Iris pigment epithelial cell (primary cell): ENCODE measurements at regions not wholly inside any gene's neighbourhood (a gene's known extent, or its start where the extent isn't known, plus 50 kb on each side); places are given as distances from the start of the nearest gene placed in this dataset.
"Not testable (repeated sequence)": the region's sequence is repeated elsewhere in the genome, so short reads cannot be mapped to it uniquely, and the experiment has no call there.

Experiments used
- DNase-seq: peaks from one replicate; pipeline ENCODE4 v3.0.0-alpha.2; 2011; ENCODE audit warnings: low read depth

DNA sequence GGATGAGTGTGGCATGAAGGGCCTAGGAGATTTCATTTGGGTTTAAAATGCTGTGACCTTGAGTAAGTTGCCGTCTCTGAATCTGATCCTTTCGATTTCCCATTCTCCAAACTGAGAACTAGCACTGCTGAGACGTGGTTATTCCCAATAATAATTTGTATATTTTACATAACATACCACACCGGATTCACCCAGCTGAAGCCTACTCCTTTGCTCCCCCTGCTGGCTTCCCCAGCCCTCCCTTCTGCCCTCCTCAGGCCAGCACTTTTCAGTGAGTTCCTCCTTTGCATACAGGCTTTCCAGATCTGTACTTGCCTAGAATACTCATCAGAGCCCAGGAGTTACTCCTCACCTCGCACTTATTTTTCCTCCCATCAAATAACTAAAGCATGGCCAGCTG, 255.1 kb downstream of the OR4F29 start:
- DNase-seq: not testable (repeated sequence)

DNA sequence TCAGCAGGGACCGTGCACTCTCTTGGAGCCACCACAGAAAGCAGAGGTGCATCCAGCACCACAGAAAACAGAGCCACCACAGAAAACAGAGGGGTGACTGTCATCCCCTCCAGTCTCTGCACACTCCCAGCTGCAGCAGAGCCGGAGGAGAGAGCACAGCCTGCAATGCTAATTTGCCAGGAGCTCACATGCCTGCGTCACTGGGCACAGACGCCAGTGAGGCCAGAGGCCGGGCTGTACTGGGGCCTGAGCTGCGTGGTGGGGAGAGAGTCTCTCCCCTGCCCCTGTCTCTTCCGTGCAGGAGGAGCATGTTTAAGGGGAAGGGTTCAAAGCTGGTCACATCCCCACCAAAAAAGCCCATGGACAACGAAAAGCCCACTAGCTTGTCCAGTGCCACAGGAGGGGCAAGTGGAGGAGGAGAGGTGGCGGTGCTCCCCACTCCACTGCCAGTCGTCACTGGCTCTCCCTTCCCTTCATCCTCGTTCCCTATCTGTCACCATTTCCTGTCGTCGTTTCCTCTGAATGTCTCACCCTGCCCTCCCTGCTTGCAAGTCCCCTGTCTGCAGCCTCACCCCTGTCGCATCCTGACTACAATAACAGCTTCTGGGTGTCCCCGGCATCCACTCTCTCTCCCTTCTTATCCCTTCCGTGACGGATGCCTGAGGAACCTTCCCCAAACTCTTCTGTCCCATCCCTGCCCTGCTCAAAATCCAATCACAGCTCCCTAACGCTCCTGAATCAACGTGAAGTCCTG, 260.0 kb downstream of the OR4F29 start:
- DNase-seq: peak; percentile 4

DNA sequence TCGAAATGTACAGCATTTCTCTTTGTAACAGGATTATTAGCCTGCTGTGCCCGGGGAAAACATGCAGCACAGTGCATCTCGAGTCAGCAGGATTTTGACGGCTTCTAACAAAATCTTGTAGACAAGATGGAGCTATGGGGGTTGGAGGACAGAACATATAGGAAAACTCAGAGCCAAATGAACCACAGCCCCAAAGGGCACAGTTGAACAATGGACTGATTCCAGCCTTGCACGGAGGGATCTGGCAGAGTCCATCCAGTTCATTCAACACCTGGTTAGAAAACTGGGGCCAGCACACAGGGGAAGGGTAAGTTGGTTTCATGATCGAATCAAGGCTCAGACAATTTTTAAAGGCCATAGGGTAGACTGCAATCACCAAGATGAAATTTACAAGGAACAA, 260.8 kb downstream of the OR4F29 start:
- DNase-seq: not testable (repeated sequence)

DNA sequence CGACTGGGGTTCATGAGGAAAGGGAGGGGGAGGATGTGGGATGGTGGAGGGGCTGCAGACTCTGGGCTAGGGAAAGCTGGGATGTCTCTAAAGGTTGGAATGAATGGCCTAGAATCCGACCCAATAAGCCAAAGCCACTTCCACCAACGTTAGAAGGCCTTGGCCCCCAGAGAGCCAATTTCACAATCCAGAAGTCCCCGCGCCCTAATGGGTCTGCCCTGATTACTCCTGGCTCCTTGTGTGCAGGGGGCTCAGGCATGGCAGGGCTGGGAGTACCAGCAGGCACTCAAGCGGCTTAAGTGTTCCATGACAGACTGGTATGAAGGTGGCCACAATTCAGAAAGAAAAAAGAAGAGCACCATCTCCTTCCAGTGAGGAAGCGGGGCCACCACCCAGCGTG, 261.6 kb downstream of the OR4F29 start:
- not testable (repeated sequence) for DNase-seq

DNA sequence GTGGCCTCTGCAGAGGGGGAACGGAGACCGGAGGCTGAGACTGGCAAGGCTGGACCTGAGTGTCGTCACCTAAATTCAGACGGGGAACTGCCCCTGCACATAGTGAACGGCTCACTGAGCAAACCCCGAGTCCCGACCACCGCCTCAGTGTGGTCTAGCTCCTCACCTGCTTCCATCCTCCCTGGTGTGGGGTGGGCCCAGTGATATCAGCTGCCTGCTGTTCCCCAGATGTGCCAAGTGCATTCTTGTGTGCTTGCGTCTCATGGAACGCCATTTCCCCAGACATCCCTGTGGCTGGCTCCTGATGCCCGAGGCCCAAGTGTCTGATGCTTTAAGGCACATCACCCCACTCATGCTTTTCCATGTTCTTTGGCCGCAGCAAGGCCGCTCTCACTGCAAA, 262.2 kb downstream of the OR4F29 start:
- DNase-seq: not testable (repeated sequence)

DNA sequence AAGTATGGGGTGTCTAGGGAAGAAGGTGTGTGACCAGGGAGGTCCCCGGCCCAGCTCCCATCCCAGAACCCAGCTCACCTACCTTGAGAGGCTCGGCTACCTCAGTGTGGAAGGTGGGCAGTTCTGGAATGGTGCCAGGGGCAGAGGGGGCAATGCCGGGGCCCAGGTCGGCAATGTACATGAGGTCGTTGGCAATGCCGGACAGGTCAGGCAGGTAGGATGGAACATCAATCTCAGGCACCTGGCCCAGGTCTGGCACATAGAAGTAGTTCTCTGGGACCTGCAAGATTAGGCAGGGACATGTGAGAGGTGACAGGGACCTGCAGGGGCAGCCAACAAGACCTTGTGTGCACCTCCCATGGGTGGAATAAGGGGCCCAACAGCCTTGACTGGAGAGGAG, 264.2 kb downstream of the OR4F29 start:
- DNase-seq: not testable (repeated sequence)

DNA sequence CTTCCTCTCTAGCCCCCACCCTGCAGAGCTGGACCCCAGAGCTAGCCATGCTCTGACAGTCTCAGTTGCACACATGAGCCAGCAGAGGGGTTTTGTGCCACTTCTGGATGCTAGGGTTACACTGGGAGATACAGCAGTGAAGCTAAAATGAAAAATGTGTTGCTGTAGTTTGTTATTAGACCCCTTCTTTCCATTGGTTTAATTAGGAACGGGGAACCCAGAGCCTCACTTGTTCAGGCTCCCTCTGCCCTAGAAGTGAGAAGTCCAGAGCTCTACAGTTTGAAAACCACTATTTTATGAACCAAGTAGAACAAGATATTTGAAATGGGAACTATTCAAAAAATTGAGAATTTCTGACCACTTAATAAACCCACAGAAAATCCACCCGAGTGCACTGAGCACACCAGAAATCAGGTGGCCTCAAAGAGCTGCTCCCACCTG, 264.8 kb downstream of the OR4F29 start:
- not testable (repeated sequence) for DNase-seq

DNA sequence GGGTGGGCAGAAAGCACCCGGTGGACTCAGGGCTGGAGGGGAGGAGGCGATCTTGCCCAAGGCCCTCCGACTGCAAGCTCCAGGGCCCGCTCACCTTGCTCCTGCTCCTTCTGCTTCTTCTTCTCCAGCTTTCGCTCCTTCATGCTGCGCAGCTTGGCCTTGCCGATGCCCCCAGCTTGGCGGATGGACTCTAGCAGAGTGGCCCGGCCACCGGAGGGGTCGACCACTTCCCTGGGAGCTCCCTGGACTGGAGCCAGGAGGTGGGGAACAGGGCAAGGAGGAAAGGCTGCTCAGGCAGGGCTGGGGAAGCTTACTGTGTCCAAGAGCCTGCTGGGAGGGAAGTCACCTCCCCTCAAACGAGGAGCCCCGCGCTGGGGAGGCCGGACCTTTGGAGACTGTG, 265.3 kb downstream of the OR4F29 start:
- DNase-seq: not testable (repeated sequence)

DNA sequence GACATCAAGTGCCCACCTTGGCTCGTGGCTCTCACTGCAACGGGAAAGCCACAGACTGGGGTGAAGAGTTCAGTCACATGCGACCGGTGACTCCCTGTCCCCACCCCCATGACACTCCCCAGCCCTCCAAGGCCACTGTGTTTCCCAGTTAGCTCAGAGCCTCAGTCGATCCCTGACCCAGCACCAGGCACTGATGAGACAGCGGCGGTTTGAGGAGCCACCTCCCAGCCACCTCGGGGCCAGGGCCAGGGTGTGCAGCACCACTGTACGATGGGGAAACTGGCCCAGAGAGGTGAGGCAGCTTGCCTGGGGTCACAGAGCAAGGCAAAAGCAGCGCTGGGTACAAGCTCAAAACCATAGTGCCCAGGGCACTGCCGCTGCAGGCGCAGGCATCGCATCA, 266.0 kb downstream of the OR4F29 start:
- DNase-seq: not testable (repeated sequence)

DNA sequence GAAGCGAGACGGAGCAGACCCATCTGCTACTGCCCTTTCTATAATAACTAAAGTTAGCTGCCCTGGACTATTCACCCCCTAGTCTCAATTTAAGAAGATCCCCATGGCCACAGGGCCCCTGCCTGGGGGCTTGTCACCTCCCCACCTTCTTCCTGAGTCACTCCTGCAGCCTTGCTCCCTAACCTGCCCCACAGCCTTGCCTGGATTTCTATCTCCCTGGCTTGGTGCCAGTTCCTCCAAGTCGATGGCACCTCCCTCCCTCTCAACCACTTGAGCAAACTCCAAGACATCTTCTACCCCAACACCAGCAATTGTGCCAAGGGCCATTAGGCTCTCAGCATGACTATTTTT, 267.2 kb downstream of the OR4F29 start:
- DNase-seq: not testable (repeated sequence)

DNA sequence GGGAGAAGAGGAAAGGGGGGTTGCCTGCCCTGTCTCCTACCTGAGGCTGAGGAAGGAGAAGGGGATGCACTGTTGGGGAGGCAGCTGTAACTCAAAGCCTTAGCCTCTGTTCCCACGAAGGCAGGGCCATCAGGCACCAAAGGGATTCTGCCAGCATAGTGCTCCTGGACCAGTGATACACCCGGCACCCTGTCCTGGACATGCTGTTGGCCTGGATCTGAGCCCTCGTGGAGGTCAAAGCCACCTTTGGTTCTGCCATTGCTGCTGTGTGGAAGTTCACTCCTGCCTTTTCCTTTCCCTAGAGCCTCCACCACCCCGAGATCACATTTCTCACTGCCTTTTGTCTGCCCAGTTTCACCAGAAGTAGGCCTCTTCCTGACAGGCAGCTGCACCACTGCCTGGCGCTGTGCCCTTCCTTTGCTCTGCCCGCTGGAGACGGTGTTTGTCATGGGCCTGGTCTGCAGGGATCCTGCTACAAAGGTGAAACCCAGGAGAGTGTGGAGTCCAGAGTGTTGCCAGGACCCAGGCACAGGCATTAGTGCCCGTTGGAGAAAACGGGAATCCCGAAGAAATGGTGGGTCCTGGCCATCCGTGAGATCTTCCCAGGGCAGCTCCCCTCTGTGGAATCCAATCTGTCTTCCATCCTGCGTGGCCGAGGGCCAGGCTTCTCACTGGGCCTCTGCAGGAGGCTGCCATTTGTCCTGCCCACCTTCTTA, 267.7 kb downstream of the OR4F29 start:
- DNase-seq: not testable (repeated sequence)

DNA sequence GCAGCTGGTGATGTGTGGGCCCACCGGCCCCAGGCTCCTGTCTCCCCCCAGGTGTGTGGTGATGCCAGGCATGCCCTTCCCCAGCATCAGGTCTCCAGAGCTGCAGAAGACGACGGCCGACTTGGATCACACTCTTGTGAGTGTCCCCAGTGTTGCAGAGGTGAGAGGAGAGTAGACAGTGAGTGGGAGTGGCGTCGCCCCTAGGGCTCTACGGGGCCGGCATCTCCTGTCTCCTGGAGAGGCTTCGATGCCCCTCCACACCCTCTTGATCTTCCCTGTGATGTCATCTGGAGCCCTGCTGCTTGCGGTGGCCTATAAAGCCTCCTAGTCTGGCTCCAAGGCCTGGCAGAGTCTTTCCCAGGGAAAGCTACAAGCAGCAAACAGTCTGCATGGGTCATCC, 268.4 kb downstream of the OR4F29 start:
- DNase-seq: not testable (repeated sequence)

DNA sequence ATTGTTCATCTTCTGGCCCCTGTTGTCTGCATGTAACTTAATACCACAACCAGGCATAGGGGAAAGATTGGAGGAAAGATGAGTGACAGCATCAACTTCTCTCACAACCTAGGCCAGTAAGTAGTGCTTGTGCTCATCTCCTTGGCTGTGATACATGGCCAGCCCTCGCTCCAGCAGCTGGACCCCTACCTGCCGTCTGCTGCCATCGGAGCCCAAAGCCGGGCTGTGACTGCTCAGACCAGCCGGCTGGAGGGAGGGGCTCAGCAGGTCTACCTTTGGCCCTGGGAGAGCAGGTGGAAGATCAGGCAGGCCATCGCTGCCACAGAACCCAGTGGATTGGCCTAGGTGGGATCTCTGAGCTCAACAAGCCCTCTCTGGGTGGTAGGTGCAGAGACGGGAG, 268.8 kb downstream of the OR4F29 start:
- DNase-seq: not testable (repeated sequence)

DNA sequence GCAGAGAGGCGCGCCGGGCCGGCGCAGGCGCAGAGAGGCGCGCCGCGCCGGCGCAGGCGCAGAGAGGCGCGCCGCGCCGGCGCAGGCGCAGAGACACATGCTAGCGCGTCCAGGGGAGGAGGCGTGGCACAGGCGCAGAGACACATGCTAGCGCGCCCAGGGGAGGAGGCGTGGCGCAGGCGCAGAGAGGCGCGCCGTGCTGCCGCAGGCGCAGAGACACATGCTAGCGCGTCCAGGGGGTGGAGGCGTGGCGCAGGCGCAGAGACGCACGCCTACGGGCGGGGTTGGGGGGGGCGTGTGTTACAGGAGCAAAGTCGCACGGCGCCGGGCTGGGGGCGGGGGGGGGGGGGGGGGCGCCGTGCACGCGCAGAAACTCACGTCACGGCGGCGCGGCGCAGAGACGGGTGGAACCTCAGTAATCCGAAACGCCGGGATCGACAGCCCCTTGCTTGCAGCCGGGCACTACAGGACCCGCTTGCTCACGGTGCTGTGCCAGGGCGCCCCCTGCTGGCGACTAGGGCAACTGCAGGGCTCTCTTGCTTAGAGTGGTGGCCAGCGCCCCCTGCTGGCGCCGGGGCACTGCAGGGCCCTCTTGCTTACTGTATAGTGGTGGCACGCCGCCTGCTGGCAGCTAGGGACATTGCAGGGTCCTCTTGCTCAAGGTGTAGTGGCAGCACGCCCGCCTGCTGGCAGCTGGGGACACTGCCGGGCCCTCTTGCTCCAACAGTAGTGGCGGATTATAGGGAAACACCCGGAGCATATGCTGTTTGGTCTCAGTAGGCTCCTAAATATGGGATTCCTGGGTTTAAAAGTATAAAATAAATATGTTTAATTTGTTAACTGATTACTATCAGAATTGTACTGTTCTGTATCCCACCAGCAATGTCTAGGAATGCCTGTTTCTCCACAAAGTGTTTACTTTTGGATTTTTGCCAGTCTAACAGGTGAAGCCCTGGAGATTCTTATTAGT, 269.9 kb downstream of the OR4F29 start:
- peak; percentile 52 for DNase-seq

DNA sequence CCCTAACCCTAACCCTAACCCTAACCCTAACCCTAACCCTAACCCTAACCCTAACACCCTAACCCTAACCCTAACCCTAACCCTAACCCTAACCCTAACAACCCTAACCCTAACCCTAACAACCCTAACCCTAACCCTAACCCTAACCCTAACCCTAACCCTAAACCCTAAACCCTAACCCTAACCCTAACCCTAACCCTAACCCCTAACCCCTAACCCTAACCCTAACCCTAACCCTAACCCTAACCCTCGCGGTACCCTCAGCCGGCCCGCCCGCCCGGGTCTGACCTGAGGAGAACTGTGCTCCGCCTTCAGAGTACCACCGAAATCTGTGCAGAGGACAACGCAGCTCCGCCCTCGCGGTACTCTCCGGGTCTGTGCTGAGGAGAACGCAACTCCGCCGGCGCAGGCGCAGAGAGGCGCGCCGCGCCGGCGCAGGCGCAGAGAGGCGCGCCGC, 270.7 kb downstream of the OR4F29 start:
- not testable (repeated sequence) for DNase-seq

DNA sequence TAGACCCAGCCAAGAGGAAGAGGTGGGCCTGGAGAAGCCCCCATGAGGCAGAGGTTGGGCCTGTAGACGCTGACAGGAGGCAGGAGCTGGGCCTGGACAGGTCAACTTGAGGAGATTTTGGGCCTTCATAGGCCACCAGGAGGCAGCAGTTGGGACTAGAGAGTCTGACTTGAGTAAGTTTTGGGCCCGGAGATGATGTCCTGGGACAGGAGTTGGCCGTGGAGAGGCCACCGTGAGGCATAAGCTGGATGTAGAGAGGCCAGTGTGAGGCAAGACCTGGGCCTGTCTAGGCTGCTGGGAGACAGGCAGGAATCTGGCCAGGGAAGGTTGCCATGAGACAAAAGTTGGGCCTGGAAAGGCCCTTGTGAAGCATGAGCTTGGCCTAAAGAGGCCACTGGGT, 312.6 kb downstream of the OR4F29 start:
- not testable (repeated sequence) for DNase-seq

DNA sequence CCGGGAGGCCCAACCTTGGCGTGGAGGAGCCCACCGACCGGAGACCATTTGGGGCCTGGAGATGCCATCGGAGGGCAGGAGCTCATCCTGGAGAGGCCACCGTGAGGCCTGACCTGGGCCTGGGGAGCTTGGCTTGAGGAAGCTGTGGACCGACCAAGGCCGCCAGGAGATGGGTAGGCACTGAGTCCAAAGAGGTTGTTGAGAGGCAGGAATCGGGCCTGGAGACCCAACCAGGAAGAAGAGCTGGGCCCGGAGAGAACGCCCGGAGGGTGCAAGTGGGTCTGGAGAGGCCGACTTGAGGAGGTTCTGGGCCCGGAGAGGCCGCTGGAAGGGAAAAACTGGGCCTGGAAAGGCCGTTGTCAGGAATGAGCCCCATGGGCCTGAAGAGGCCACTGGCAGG, 313.8 kb downstream of the OR4F29 start:
- not testable (repeated sequence) for DNase-seq

DNA sequence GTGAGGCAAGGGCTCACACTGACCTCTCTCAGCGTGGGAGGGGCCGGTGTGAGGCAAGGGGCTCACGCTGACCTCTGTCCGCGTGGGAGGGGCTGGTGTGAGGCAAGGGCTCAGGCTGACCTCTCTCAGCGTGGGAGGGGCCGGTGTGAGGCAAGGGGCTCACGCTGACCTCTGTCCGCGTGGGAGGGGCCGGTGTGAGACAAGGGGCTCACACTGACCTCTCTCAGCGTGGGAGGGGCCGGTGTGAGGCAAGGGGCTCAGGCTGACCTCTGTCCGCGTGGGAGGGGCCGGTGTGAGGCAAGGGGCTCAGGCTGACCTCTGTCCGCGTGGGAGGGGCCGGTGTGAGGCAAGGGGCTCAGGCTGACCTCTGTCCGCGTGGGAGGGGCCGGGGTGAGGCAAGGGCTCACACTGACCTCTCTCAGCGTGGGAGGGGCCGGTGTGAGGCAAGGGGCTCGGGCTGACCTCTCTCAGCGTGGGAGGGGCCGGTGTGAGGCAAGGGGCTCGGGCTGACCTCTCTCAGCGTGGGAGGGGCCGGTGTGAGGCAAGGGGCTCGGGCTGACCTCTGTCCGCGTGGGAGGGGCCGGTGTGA, 315.0 kb downstream of the OR4F29 start:
- DNase-seq: not testable (repeated sequence)

DNA sequence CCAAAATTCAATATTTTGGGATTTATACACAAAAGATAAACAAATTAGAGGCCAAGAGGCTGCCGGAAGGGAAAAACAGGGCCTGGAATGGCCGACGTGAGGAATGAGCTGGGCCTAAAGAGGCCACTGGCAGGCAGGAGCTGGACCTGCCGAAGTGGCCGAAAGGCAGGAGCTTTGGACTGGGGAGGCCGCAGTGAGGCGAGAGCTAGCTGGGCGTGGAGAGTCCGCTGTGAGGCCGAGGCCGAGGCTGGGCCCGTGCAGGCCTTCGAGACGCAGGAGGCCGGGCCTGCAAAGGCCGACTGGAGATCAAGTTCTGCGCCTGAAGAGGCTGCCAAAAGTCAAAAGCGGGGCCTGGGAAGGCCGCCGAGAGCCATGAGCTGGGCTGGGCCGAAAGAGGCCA, 316.5 kb downstream of the OR4F29 start:
- not testable (repeated sequence) for DNase-seq

DNA sequence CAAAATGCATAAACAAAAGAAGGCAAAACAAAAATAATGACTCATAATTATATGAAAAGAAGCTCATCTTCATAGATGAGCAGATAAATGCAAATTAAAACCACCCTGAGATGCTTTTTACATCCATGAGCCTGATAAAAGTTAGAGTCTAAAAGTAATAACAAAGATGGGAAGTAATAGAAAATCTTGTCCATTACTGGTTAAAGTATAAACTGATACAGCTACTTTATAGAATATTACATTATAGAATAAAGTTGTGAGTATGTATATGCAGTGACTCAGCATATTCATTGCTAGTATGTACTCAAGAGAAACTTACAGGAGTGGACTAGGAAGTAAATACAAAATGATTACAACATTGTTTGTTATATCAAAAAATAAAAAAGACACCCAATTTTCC, 333.0 kb downstream of the OR4F29 start:
- not testable (repeated sequence) for DNase-seq

DNA sequence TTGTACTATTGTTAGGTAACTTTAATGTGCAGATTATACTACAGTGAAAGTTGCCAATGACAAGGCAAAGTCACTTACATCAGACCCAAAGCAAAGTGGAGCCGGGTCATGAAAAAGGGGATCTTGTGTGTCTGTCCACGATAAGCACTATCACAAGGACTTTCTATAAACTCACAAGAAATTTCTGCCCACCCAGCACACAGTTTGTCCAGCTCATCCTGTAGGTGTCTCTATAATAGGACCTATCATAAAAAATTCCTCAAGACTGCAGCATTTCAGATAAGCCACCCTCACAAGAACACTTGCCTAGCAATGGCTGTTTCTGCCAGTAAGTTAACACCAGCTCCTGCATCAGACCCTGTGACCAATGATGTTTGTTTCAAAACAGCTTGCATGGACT, 335.9 kb downstream of the OR4F29 start:
- DNase-seq: not testable (repeated sequence)

DNA sequence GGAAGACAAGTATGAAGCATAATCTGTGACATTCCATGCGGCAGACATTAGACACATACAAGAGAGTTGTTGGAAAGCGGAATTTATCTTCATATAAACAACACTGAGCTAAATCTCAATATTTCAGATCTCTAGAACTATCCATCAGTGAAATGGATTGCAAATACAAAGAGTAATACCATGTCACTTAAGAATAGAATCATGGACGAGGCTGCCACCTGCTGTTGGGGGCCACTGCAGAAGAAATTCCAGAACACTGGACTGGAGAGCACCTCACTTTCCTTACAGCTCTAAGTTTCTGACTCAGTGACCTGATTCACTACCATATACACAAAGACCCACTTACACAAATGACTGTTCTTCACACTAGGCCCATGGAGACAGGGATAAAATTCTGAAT, 346.7 kb downstream of the OR4F29 start:
- not testable (repeated sequence) for DNase-seq
